GM12878 (cell line): ENCODE measurements at regions not wholly inside any gene's neighbourhood (a gene's known extent, or its start where the extent isn't known, plus 50 kb on each side); places are given as distances from the start of the nearest gene placed in this dataset.

Source experiments
- ATAC-seq: fragments of 200-7000 bp; cut with Tn5 transposase; 3 replicates; pipeline ENCODE4 v1.9.1; 2020; ENCODE audit warnings: mild to moderate bottlenecking, moderate library complexity
- BruUV-seq: library from RNA; stranded (reverse); fragments of 400-500 nt; replicated peaks from 2 replicates; lab custom pipeline; 2021; lab: Mats Ljungman, UMichigan
- CTCF ChIA-PET: fragments of 300-600 bp; sonication (Branson Sonifier 250); formaldehyde crosslinking; extraction: SDS; loops from one replicate; lab custom pipeline; 2021; ENCODE audit warnings: inconsistent platforms; lab: Yijun Ruan, JAX
- POLR2A ChIA-PET: fragments of 350-600 bp; formaldehyde crosslinking; extraction: SDS; loops from one replicate; lab custom pipeline; 2021; ENCODE audit warnings: inconsistent platforms; lab: Charles Lee
- RAD21 ChIA-PET: fragments of 300-600 bp; sonication (Branson Sonifier 250); formaldehyde crosslinking; loops from one replicate; lab custom pipeline; 2023; ENCODE audit warnings: antibody characterized with exemption; ENCODE audit not compliant: unreplicated experiment; lab: Charles Lee
- SMC1A ChIA-PET: fragments of 300-600 bp; sonication (Branson Sonifier 250); formaldehyde crosslinking; loops from one replicate; lab custom pipeline; 2023; ENCODE audit not compliant: unreplicated experiment, uncharacterized antibody; lab: Charles Lee
- DNase-seq: peaks from one replicate; pipeline ENCODE4 v3.0.0-alpha.2; 2011; ENCODE audit warnings: low read depth, low spot score
- FAIRE-seq: peaks from 3 replicates; lab custom pipeline; 2011; peaks lifted over from hg19 to GRCh38; lab: Jason Lieb, UNC
- H2AFZ ChIP-seq: 2 replicates; pipeline ENCODE4 v1.6.0; 2011; ENCODE audit warnings: low read depth, low read length, control low read depth; ENCODE audit not compliant: control insufficient read depth
- H3K27ac ChIP-seq: 2 replicates; pipeline ENCODE4 v1.5.1; 2011; ENCODE audit warnings: control low read depth; ENCODE audit not compliant: control insufficient read depth, insufficient read depth
- H3K27me3 ChIP-seq, 2 experiments: replicated peaks in 1 of 2; 2 replicates each; pipeline versions ENCODE4 v1.6.0 to v1.6.1; 2011; ENCODE audit warnings: low read length in 1 of 2; ENCODE audit not compliant: control insufficient read depth in 2 of 2, insufficient read depth in 2 of 2
- H3K36me3 ChIP-seq, 2 experiments: 2 replicates each; pipeline ENCODE4 v1.5.1; 2011; ENCODE audit warnings: low read length in 1 of 2; ENCODE audit not compliant: control insufficient read depth in 2 of 2, insufficient read depth in 2 of 2
- H3K4me1 ChIP-seq: 2 replicates; pipeline ENCODE4 v1.6.1; 2011; ENCODE audit warnings: mild to moderate bottlenecking, low read length, moderate library complexity, mixed read lengths; ENCODE audit not compliant: control insufficient read depth, insufficient read depth
- H3K4me2 ChIP-seq: 2 replicates; pipeline ENCODE4 v1.6.0; 2011; ENCODE audit warnings: control low read depth; ENCODE audit not compliant: control insufficient read depth, insufficient read depth
- H3K4me3 ChIP-seq: fragments of 200-600 bp; sonication (generic); 2 replicates; pipeline ENCODE4 v1.5.1; 2016
- H3K79me2 ChIP-seq: 2 replicates; pipeline ENCODE4 v1.6.0; 2011; ENCODE audit warnings: low read length; ENCODE audit not compliant: control insufficient read depth, insufficient read depth
- H3K9ac ChIP-seq: 2 replicates; pipeline ENCODE4 v1.8.0; 2011; ENCODE audit warnings: low read length, control low read depth, mixed read lengths; ENCODE audit not compliant: control insufficient read depth, insufficient read depth
- H3K9me3 ChIP-seq: replicated peaks from 3 replicates; pipeline ENCODE4 v1.5.1; 2011; ENCODE audit warnings: mild to moderate bottlenecking, low read length; ENCODE audit not compliant: control insufficient read depth, insufficient read depth
- H4K20me1 ChIP-seq: 2 replicates; pipeline ENCODE4 v1.6.0; 2011; ENCODE audit not compliant: control insufficient read depth, insufficient read depth
- CEBPZ ChIP-seq: fragments of 150-350 bp; IDR thresholded peaks from 2 replicates; pipeline ENCODE4 v1.6.1; 2016; ENCODE audit warnings: low read depth, low read length
- E2F8 ChIP-seq: fragments of 450-650 bp; IDR thresholded peaks from 2 replicates; pipeline ENCODE4 v1.6.1; 2018; ENCODE audit warnings: mild to moderate bottlenecking, low read depth, moderate library complexity; ENCODE audit not compliant: partially characterized antibody
- EP300 ChIP-seq, 2 experiments: fragments of 150-350 bp in 1 of 2; IDR thresholded peaks; 2 replicates each; pipeline ENCODE4 v1.6.1; 2011 to 2012; ENCODE audit warnings: low read depth in 2 of 2, low read length in 2 of 2, borderline replicate concordance in 1 of 2, improper control_type of control experiment in 1 of 2, inconsistent platforms in 1 of 2; ENCODE audit not compliant: control insufficient read depth in 1 of 2
- FOXM1 ChIP-seq: IDR thresholded peaks from 2 replicates; pipeline ENCODE4 v1.6.1; 2012; ENCODE audit warnings: low read depth, mild to moderate bottlenecking, inconsistent platforms, low read length, moderate library complexity
- HDAC6 ChIP-seq: fragments of 200-600 bp; sonication (generic); IDR thresholded peaks from one replicate; pipeline ENCODE4 v1.8.0; 2017; ENCODE audit warnings: antibody characterized with exemption; ENCODE audit not compliant: unreplicated experiment
- MTA3 ChIP-seq: IDR thresholded peaks from 2 replicates; pipeline ENCODE4 v1.6.1; 2012; ENCODE audit warnings: low read length, inconsistent platforms, borderline replicate concordance
- POU2F2 ChIP-seq: IDR thresholded peaks from 3 replicates; pipeline ENCODE4 v1.6.1; 2011; ENCODE audit warnings: low read depth, mild to moderate bottlenecking, low read length, borderline replicate concordance
- RBBP5 ChIP-seq: fragments of 200-600 bp; sonication (generic); conservative IDR thresholded peaks from 2 replicates; pipeline ENCODE4 v1.6.1; 2016
- SMAD1 ChIP-seq: fragments of 450-650 bp; IDR thresholded peaks from 2 replicates; pipeline ENCODE4 v1.6.1; 2018; ENCODE audit warnings: mild to moderate bottlenecking, low read depth; ENCODE audit not compliant: partially characterized antibody
- STAT1 ChIP-seq: fragments of 450-650 bp; conservative IDR thresholded peaks from 2 replicates; pipeline ENCODE4 v1.6.1; 2014; ENCODE audit warnings: antibody characterized with exemption, mild to moderate bottlenecking
- WGBS: methylation state at CpG from one replicate; pipeline ENCODE4 v1.1.6; 2016; ENCODE audit warnings: low lambda C conversion rate; ENCODE audit not compliant: insufficient replicate concordance, insufficient coverage; ENCODE audit errors: missing lambda C conversion rate; 5-methylcytosine and 5-hydroxymethylcytosine counted together
- in situ Hi-C: fragments of 300-500 bp; cut with MboI; formaldehyde crosslinking; loops from 9 replicates; pipeline ENCODE4 v1.14.3; 2018; ENCODE audit warnings: mixed read lengths
- intact Hi-C: fragments of 100-400 bp; cut with micrococcal nuclease; formaldehyde crosslinking; loops from one replicate; pipeline ENCODE4 v1.14.2; 2022; ENCODE audit not compliant: unreplicated experiment

GRCh38 chr12:67735868-67736267, 87.3 kb downstream of the DYRK2 start:
- Histone ChIP-seq H2AFZ (no peak overlapping the region), H3K4me1 (no peaks in the 10 kb centered on the region), H3K79me2 (no peaks in the 10 kb centered on the region), H3K27me3 (peaks cover 0 to 2% of the 10 kb centered on the region in 2 experiments; a peak in 1 of 4 replicates), H3K4me3 (no peak overlapping the region), H4K20me1 (no peaks in the 10 kb centered on the region), H3K9ac (no peak overlapping the region), H3K9me3 (no peaks in the 10 kb centered on the region), H3K36me3 (no peaks in the 10 kb centered on the region)
- no TSS peak for BruUV-seq
- WGBS: 59% methylated on average over 4 of the region's 4 CpGs
- ChIA-PET SMC1A (no interaction called here), POLR2A (no interaction called here), CTCF (no interaction called here)
- DNase-seq (no peak), ATAC-seq (no peak)
- in situ Hi-C loops: no loop called here
- TF ChIP-seq E2F8 (no peak), FOXM1 (no peak), POU2F2 (no peak), EP300 (IDR thresholded peaks at IDR 0.05; ENCODE audit: borderline replicate concordance in 1 of 2, control insufficient read depth in 1 of 2, low read depth in 2 of 2, low read length in 2 of 2) (no peak), STAT1 (no peak), MTA3 (no peak), SMAD1 (no peak), CEBPZ (no peak), HDAC6 (no peak), RBBP5 (no peak)
- TF ChIP-seq, all 136 proteins: peak for 0
- no peak overlapping the region for H3K27ac ChIP-seq
- intact Hi-C loops: no loop called here
- no peak for FAIRE-seq
- H3K4me2 ChIP-seq: no peak overlapping the region
- RAD21 ChIA-PET: no interaction called here
